ENCODE measurements at regions not wholly inside any gene's neighbourhood (a gene's known extent, or its start where the extent isn't known, plus 50 kb on each side); places are given as distances from the start of the nearest gene placed in this dataset.

DNA sequence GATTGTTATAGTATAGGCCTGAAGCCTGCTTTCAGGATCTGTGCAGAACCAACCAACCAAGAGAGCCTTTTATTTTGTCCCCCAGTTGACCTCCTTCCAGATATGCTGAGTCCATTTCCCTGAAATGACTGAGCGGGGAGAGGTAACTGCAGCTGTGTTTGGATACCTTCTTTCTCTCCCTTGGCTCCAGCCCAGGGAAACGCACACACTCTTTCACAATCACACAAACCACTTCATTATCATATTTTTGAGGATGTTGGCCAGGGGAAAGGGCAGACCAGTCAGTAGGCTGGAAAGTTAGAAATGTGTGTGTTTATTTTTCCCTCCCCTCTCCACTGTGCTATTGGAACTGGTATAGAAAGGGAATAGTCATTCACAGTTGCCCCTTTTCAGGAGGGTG is 417.7 kb upstream of the TBL1XR1 start:
- no peaks in the 10 kb centered on the region for H3K9me3 ChIP-seq (ENCODE audit: low read length)
- peak; percentile 64 for ATAC-seq
- peak overlapping the region; percentile 46 for H3K4me2 ChIP-seq (ENCODE audit: low read length)

DNA sequence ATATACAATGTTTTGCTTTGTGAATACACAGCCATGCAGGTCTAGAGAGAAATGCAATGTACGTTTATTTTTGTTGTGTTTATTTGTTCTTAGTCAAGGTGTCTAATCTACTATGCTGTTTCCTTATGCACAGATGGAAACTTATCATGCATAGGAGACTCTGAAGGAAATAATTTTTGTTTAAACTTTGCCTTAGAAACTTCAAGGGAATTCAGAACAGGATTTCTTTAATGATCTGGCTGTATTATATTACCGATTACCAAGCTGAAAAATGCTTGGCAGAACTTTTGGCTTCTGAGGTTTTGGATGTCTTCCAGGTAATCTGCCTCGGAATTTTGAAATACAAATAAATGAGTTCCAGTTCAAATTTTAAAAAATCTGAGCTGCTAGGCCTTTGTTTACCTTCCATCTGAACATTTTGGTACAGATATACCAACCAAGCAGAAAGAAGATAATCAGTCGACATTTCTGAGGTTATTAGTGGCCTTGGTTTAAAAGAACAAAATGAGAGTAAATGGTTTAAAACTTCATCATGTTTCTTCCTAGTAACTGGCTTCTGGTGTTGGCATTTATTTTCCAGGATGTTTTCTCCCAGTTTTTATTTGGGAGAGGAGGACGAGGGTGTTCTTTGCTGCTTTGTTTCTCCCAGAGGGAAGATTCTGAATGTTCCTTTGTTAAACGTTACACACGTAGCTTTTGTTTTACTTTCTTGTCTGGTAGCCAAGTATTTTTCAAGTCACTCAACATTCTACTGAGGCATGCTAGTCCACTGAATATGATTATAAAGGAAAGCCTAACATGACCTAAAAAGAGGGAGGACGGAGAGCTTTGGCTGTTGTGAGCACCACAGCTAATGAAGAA is 421.8 kb upstream of the TBL1XR1 start:
- Histone ChIP-seq H3K4me1 (ENCODE audit: insufficient read depth, low read length) (peaks cover 52% of the 10 kb centered on the region), H2AFZ (ENCODE audit: low read length) (peak overlapping the region; percentile 41), H3K4me2 (ENCODE audit: low read length) (peak overlapping the region; percentile 64), H3F3A (ENCODE audit: low read length, unreplicated experiment) (no peaks in the 10 kb centered on the region), H3K4me3 (ENCODE audit: low read length) (peak overlapping the region; percentile 26; the same call in 1 of the 2 replicates), H3K9ac (ENCODE audit: low read length) (no peak overlapping the region), H4K20me1 (ENCODE audit: low read length) (no peaks in the 10 kb centered on the region), H3K9me2 (replicated peaks; ENCODE audit: low read length) (no peaks in the 10 kb centered on the region), H3K36me3 (ENCODE audit: low read depth, low read length) (no peaks in the 10 kb centered on the region), H3K79me2 (ENCODE audit: low read length) (no peaks in the 10 kb centered on the region), H3K9me3 (ENCODE audit: low read length) (no peaks in the 10 kb centered on the region), H3K27ac (ENCODE audit: low read length) (peak overlapping the region; percentile 64), H3K27me3 (ENCODE audit: low read length) (no peaks in the 10 kb centered on the region)
- CTCF ChIA-PET: no interaction called here
- TF ChIP-seq, protein P1, sequence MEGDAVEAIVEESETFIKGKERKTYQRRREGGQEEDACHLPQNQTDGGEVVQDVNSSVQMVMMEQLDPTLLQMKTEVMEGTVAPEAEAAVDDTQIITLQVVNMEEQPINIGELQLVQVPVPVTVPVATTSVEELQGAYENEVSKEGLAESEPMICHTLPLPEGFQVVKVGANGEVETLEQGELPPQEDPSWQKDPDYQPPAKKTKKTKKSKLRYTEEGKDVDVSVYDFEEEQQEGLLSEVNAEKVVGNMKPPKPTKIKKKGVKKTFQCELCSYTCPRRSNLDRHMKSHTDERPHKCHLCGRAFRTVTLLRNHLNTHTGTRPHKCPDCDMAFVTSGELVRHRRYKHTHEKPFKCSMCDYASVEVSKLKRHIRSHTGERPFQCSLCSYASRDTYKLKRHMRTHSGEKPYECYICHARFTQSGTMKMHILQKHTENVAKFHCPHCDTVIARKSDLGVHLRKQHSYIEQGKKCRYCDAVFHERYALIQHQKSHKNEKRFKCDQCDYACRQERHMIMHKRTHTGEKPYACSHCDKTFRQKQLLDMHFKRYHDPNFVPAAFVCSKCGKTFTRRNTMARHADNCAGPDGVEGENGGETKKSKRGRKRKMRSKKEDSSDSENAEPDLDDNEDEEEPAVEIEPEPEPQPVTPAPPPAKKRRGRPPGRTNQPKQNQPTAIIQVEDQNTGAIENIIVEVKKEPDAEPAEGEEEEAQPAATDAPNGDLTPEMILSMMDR (conservative IDR thresholded peaks at IDR 0.05; ENCODE audit: low read depth, low read length): no peak
- TF ChIP-seq EZH2 (IDR thresholded peaks at IDR 0.05; ENCODE audit: low read length, unreplicated experiment) (no peak), EZH2phosphoT487 (IDR thresholded peaks at IDR 0.05; ENCODE audit: borderline replicate concordance, low read length) (no peak)
- peak; percentile 26 for ATAC-seq
- POLR2A ChIA-PET (ENCODE audit: unreplicated experiment): interaction anchor here (0.6 kb wide), 1 partner anchor 313 kb away, joined by 8 read pairs; no protein-coding TSS in a partner anchor
- DNase-seq: peak; percentile 91
- BruUV-seq (replicated peaks): no TSS peak
- intact Hi-C loops (cut with micrococcal nuclease): loop anchor here (1.0 to 5.0 kb wide), 6 partner anchors 92 to 422 kb away; partner anchors contain the start of gene TBL1XR1

More for the DNA sequence above, 417.7 kb upstream of the TBL1XR1 start:
- Histone ChIP-seq H3K79me2 (ENCODE audit: low read length) (no peaks in the 10 kb centered on the region), H2AFZ (ENCODE audit: low read length) (no peak overlapping the region), H3K27ac (ENCODE audit: low read length) (peak overlapping the region; percentile 20; the same call in 1 of the 2 replicates), H3K27me3 (ENCODE audit: low read length) (no peaks in the 10 kb centered on the region), H3F3A (ENCODE audit: low read length, unreplicated experiment) (no peaks in the 10 kb centered on the region), H4K20me1 (ENCODE audit: low read length) (no peaks in the 10 kb centered on the region), H3K9me2 (replicated peaks; ENCODE audit: low read length) (no peaks in the 10 kb centered on the region), H3K4me3 (ENCODE audit: low read length) (no peak overlapping the region), H3K9ac (ENCODE audit: low read length) (no peak overlapping the region), H3K4me1 (ENCODE audit: insufficient read depth, low read length) (peaks cover 49% of the 10 kb centered on the region), H3K36me3 (ENCODE audit: low read depth, low read length) (no peaks in the 10 kb centered on the region)
- intact Hi-C loops (cut with micrococcal nuclease): loop anchor here (5.0 kb wide), 4 partner anchors 88 to 418 kb away; partner anchors contain the start of gene TBL1XR1
- no TSS peak for BruUV-seq (replicated peaks)
- ChIA-PET CTCF (interaction anchor here (0.6 kb wide), 1 partner anchor 17 kb away, joined by 7 read pairs; no protein-coding TSS in a partner anchor), POLR2A (ENCODE audit: unreplicated experiment) (no interaction called here)
- TF ChIP-seq EZH2 (IDR thresholded peaks at IDR 0.05; ENCODE audit: low read length, unreplicated experiment) (no peak), EZH2phosphoT487 (IDR thresholded peaks at IDR 0.05; ENCODE audit: borderline replicate concordance, low read length) (no peak)
- TF ChIP-seq, protein P1 (conservative IDR thresholded peaks at IDR 0.05; ENCODE audit: low read depth, low read length): no peak
- DNase-seq: peak; percentile 97

DNA sequence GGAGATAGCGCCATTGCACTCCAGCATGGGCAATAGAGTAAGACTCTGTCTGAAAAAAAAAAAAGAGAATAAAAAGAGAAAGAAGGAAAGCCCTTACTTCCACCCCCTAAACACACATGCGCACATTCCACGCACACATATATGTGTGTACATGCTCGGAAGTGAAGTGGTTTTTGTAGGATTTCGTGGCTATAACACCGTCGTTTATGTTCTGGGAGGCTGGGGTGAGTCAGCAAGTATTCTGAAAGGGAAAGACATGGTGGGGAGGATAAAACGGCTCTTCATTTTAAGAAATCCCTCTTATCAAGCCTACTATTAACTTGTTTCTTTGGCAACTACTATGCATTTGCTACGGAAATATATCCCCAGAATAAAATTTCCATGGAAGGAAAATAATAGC is 422.8 kb upstream of the TBL1XR1 start:
- CTCF ChIA-PET: no interaction called here

More for the DNA sequence above, 422.8 kb upstream of the TBL1XR1 start:
- no peak overlapping the region for H3K9ac ChIP-seq (ENCODE audit: low read length)
- no peaks in the 10 kb centered on the region for H4K20me1 ChIP-seq (ENCODE audit: low read length)
- H3K4me1 ChIP-seq (ENCODE audit: insufficient read depth, low read length): peaks cover 54% of the 10 kb centered on the region
- H3K9me2 ChIP-seq (replicated peaks; ENCODE audit: low read length): no peaks in the 10 kb centered on the region
- no peak overlapping the region for H2AFZ ChIP-seq (ENCODE audit: low read length)
- ATAC-seq (no peak), DNase-seq (no peak)
- H3K9me3 ChIP-seq (ENCODE audit: low read length): no peaks in the 10 kb centered on the region
- no peaks in the 10 kb centered on the region for H3K36me3 ChIP-seq (ENCODE audit: low read depth, low read length)
- POLR2A ChIA-PET (ENCODE audit: unreplicated experiment): no interaction called here
- no peak overlapping the region for H3K27ac ChIP-seq (ENCODE audit: low read length)
- no peak for TF ChIP-seq EZH2 (IDR thresholded peaks at IDR 0.05; ENCODE audit: low read length, unreplicated experiment)
- TF ChIP-seq EZH2phosphoT487 (IDR thresholded peaks at IDR 0.05; ENCODE audit: borderline replicate concordance, low read length): no peak
- TF ChIP-seq, protein P1 (conservative IDR thresholded peaks at IDR 0.05; ENCODE audit: low read depth, low read length): no peak
- no peaks in the 10 kb centered on the region for H3F3A ChIP-seq (ENCODE audit: low read length, unreplicated experiment)
- no peak overlapping the region for H3K4me3 ChIP-seq (ENCODE audit: low read length)
- BruUV-seq (replicated peaks): no TSS peak
- intact Hi-C loops (cut with micrococcal nuclease): loop anchor here (5.0 to 10.0 kb wide), 3 partner anchors 312 to 705 kb away; no protein-coding TSS in a partner anchor
- H3K4me2 ChIP-seq (ENCODE audit: low read length): no peak overlapping the region
- no peaks in the 10 kb centered on the region for H3K79me2 ChIP-seq (ENCODE audit: low read length)
- no peaks in the 10 kb centered on the region for H3K27me3 ChIP-seq (ENCODE audit: low read length)

Measured in PC-3 (cell line).